NOMO-1 treated with dmso at 0.1 percent for 144 hours (cell line): ENCODE measurements at regions not wholly inside any gene's neighbourhood (a gene's known extent, or its start where the extent isn't known, plus 50 kb on each side); places are given as distances from the start of the nearest gene placed in this dataset.

Source experiments
- DNase-seq: peaks from one replicate; lab custom pipeline; 2025; ENCODE audit not compliant: unreplicated experiment; lab: John Stamatoyannopoulos, UW

GRCh38 chr2:55102056-55102812 is 52.0 kb upstream of the RTN4 start:
- no peak for DNase-seq

GRCh38 chr2:55101466-55101865 is 51.2 kb upstream of the RTN4 start:
- no peak for DNase-seq

GRCh38 chr2:55099878-55100820 is 49.9 kb upstream of the RTN4 start:
- DNase-seq, result no peak
